HG02981 (cell line): ENCODE measurements at regions not wholly inside any gene's neighbourhood (a gene's known extent, or its start where the extent isn't known, plus 50 kb on each side); places are given as distances from the start of the nearest gene placed in this dataset.
"Not testable (repeated sequence)": the region's sequence is repeated elsewhere in the genome, so short reads cannot be mapped to it uniquely, and the experiment has no call there.

Experiments
- ATAC-seq: cut with Tn5 transposase; IDR thresholded peaks from one replicate; pipeline ENCODE4 v1.9.1; 2021; ENCODE audit warnings: mild to moderate bottlenecking, moderate library complexity; ENCODE audit not compliant: unreplicated experiment

- ATAC-seq, result no peak
Observed at GRCh38 chr2:117190856-117191559, 623.5 kb upstream of the DDX18 start.

GRCh38 chr2:117195381-117195780 is 619.1 kb upstream of the DDX18 start:
- ATAC-seq, result no peak

- ATAC-seq, result no peak
Observed at GRCh38 chr2:117199511-117199910, 615.0 kb upstream of the DDX18 start.

GRCh38 chr2:117212562-117212961 is 601.9 kb upstream of the DDX18 start:
- no peak for ATAC-seq

GRCh38 chr2:117217145-117217544 is 597.3 kb upstream of the DDX18 start:
- ATAC-seq, result no peak

GRCh38 chr2:117222809-117223208 is 591.7 kb upstream of the DDX18 start:
- no peak for ATAC-seq

- ATAC-seq, result no peak
Observed at GRCh38 chr2:117232305-117232704, 582.2 kb upstream of the DDX18 start.

GRCh38 chr2:117257362-117257761 is 557.1 kb upstream of the DDX18 start:
- no peak for ATAC-seq

- ATAC-seq, result no peak
Observed at GRCh38 chr2:117269574-117269973, 544.9 kb upstream of the DDX18 start.

- no peak for ATAC-seq
Observed at GRCh38 chr2:117271631-117272030, 542.9 kb upstream of the DDX18 start.

GRCh38 chr2:117273009-117273671 is 541.4 kb upstream of the DDX18 start:
- ATAC-seq, result no peak

- no peak for ATAC-seq
Observed at GRCh38 chr2:117293012-117293411, 521.5 kb upstream of the DDX18 start.

- ATAC-seq, result no peak
Observed at GRCh38 chr2:117299451-117299850, 515.0 kb upstream of the DDX18 start.

GRCh38 chr2:117308861-117309770 is 505.4 kb upstream of the DDX18 start:
- no peak for ATAC-seq

- no peak for ATAC-seq
Observed at GRCh38 chr2:117321816-117322215, 492.7 kb upstream of the DDX18 start.

- ATAC-seq, result no peak
Observed at GRCh38 chr2:117323331-117323730, 491.2 kb upstream of the DDX18 start.

- no peak for ATAC-seq
Observed at GRCh38 chr2:117330641-117331040, 483.9 kb upstream of the DDX18 start.

- ATAC-seq, result no peak
Observed at GRCh38 chr2:117335967-117336366, 478.5 kb upstream of the DDX18 start.

GRCh38 chr2:117336496-117336895 is 478.0 kb upstream of the DDX18 start:
- ATAC-seq, result no peak

- ATAC-seq, result not testable (repeated sequence)
Observed at GRCh38 chr2:117337981-117338380, 476.5 kb upstream of the DDX18 start.

- no peak for ATAC-seq
Observed at GRCh38 chr2:117339980-117340379, 474.5 kb upstream of the DDX18 start.

- ATAC-seq, result no peak
Observed at GRCh38 chr2:117341690-117342089, 472.8 kb upstream of the DDX18 start.
